ENCODE measurements at regions not wholly inside any gene's neighbourhood (a gene's known extent, or its start where the extent isn't known, plus 50 kb on each side); places are given as distances from the start of the nearest gene placed in this dataset.

- Mint-ChIP-seq H3K4me1 (no peaks in the 10 kb centered on the region), H3K27ac (no peak overlapping the region), H3K4me3 (no peak overlapping the region), H3K36me3 (no peaks in the 10 kb centered on the region), H3K9me3 (peaks cover 0 to 4% (median 0%) of the 10 kb centered on the region in 7 donors), H3K27me3 (peaks cover 14 to 35% (median 24%) of the 10 kb centered on the region in 3 donors)
- ATAC-seq (ENCODE audit: low read depth in 2 of 2) (no peak), DNase-seq (no peak)
Measured at GRCh38 chr5:73267766-73268435, 94.9 kb downstream of the TMEM174 start.

- no peak overlapping the region for H3K27ac Mint-ChIP-seq
- no peak for ATAC-seq (ENCODE audit: low read depth in 2 of 2)
Measured at GRCh38 chr5:73266925-73267765, 94.2 kb downstream of the TMEM174 start.

GRCh38 chr5:73266176-73266738, 93.3 kb downstream of the TMEM174 start:
- peaks cover 0 to 4% (median 0%) of the 10 kb centered on the region in 7 donors for H3K9me3 Mint-ChIP-seq

More at GRCh38 chr5:73266925-73267765, 94.2 kb downstream of the TMEM174 start:
- H3K9me3 Mint-ChIP-seq: peaks cover 0 to 4% (median 0%) of the 10 kb centered on the region in 7 donors
- H3K4me1 Mint-ChIP-seq: no peaks in the 10 kb centered on the region
- DNase-seq: no peak
- no peaks in the 10 kb centered on the region for H3K36me3 Mint-ChIP-seq
- H3K4me3 Mint-ChIP-seq: no peak overlapping the region
- H3K27me3 Mint-ChIP-seq: peaks cover 17 to 41% (median 30%) of the 10 kb centered on the region in 3 donors

GRCh38 chr5:73265641-73266040, 92.6 kb downstream of the TMEM174 start:
- Mint-ChIP-seq H3K27me3 (peaks cover 24 to 41% (median 39%) of the 10 kb centered on the region in 3 donors), H3K4me3 (no peak overlapping the region), H3K4me1 (no peaks in the 10 kb centered on the region), H3K27ac (no peak overlapping the region), H3K9me3 (peaks cover 0 to 4% (median 0%) of the 10 kb centered on the region in 7 donors), H3K36me3 (no peaks in the 10 kb centered on the region)
- ATAC-seq (ENCODE audit: low read depth in 2 of 2) (no peak), DNase-seq (no peak)

More at GRCh38 chr5:73266176-73266738, 93.3 kb downstream of the TMEM174 start:
- Mint-ChIP-seq H3K27me3 (peaks cover 24 to 41% (median 38%) of the 10 kb centered on the region in 3 donors), H3K27ac (no peak overlapping the region), H3K4me1 (no peaks in the 10 kb centered on the region), H3K36me3 (no peaks in the 10 kb centered on the region), H3K4me3 (no peak overlapping the region)
- no peak for ATAC-seq (ENCODE audit: low read depth in 2 of 2)
- DNase-seq: no peak

- Mint-ChIP-seq H3K27ac (no peak overlapping the region), H3K4me1 (no peaks in the 10 kb centered on the region), H3K4me3 (no peak overlapping the region), H3K36me3 (no peaks in the 10 kb centered on the region), H3K27me3 (peaks cover 19 to 41% (median 35%) of the 10 kb centered on the region in 3 donors), H3K9me3 (peaks cover 0 to 2% (median 0%) of the 10 kb centered on the region in 7 donors)
- DNase-seq: no peak
- ATAC-seq (ENCODE audit: low read depth in 2 of 2): no peak
Measured at GRCh38 chr5:73264631-73265030, 91.6 kb downstream of the TMEM174 start.

- Mint-ChIP-seq H3K27me3 (peaks cover 19 to 47% (median 44%) of the 10 kb centered on the region in 3 donors), H3K27ac (no peak overlapping the region)
Measured at GRCh38 chr5:73263001-73263710, 90.2 kb downstream of the TMEM174 start.

GRCh38 chr5:73256862-73257261, 83.9 kb downstream of the TMEM174 start:
- Mint-ChIP-seq H3K4me3 (no peak overlapping the region), H3K27ac (no peak overlapping the region), H3K27me3 (peaks cover 30 to 59% (median 51%) of the 10 kb centered on the region in 3 donors), H3K4me1 (no peaks in the 10 kb centered on the region), H3K36me3 (no peaks in the 10 kb centered on the region), H3K9me3 (peaks cover 0 to 10% (median 4%) of the 10 kb centered on the region in 7 donors)
- DNase-seq (no peak), ATAC-seq (ENCODE audit: low read depth in 2 of 2) (no peak)

More at GRCh38 chr5:73263001-73263710, 90.2 kb downstream of the TMEM174 start:
- no peak for DNase-seq
- Mint-ChIP-seq H3K9me3 (peaks cover 0 to 5% (median 0%) of the 10 kb centered on the region in 7 donors), H3K4me3 (no peak overlapping the region), H3K4me1 (no peaks in the 10 kb centered on the region), H3K36me3 (no peaks in the 10 kb centered on the region)
- no peak for ATAC-seq (ENCODE audit: low read depth in 2 of 2)

GRCh38 chr5:73256462-73256861, 83.5 kb downstream of the TMEM174 start:
- DNase-seq (no peak), ATAC-seq (ENCODE audit: low read depth in 2 of 2) (no peak)
- Mint-ChIP-seq H3K9me3 (peaks cover 0 to 10% (median 4%) of the 10 kb centered on the region in 7 donors), H3K4me1 (no peaks in the 10 kb centered on the region), H3K27ac (no peak overlapping the region), H3K36me3 (no peaks in the 10 kb centered on the region), H3K27me3 (peaks cover 26 to 63% (median 50%) of the 10 kb centered on the region in 3 donors), H3K4me3 (no peak overlapping the region)

- Mint-ChIP-seq H3K27me3 (peaks cover 25 to 67% (median 46%) of the 10 kb centered on the region in 3 donors), H3K36me3 (no peaks in the 10 kb centered on the region), H3K9me3 (peaks cover 0 to 10% (median 4%) of the 10 kb centered on the region in 7 donors), H3K4me1 (no peaks in the 10 kb centered on the region), H3K27ac (no peak overlapping the region), H3K4me3 (no peak overlapping the region)
- ATAC-seq (ENCODE audit: low read depth in 2 of 2) (no peak), DNase-seq (no peak)
Measured at GRCh38 chr5:73256012-73256411, 83.0 kb downstream of the TMEM174 start.

GRCh38 chr5:73254642-73255041, 81.6 kb downstream of the TMEM174 start:
- Mint-ChIP-seq H3K4me1 (no peaks in the 10 kb centered on the region), H3K36me3 (no peaks in the 10 kb centered on the region), H3K27ac (no peak overlapping the region), H3K9me3 (peaks cover 0 to 10% (median 4%) of the 10 kb centered on the region in 7 donors), H3K27me3 (peaks cover 30 to 61% (median 50%) of the 10 kb centered on the region in 3 donors), H3K4me3 (no peak overlapping the region)
- DNase-seq (no peak), ATAC-seq (ENCODE audit: low read depth in 2 of 2) (no peak)

- DNase-seq (no peak), ATAC-seq (ENCODE audit: low read depth in 2 of 2) (no peak)
- Mint-ChIP-seq H3K4me3 (no peak overlapping the region), H3K9me3 (peaks cover 0 to 10% (median 2%) of the 10 kb centered on the region in 7 donors), H3K27ac (no peak overlapping the region), H3K4me1 (no peaks in the 10 kb centered on the region), H3K36me3 (no peaks in the 10 kb centered on the region), H3K27me3 (peaks cover 36 to 55% (median 41%) of the 10 kb centered on the region in 3 donors)
Measured at GRCh38 chr5:73253047-73253660, 80.2 kb downstream of the TMEM174 start.

- DNase-seq (no peak), ATAC-seq (ENCODE audit: low read depth in 2 of 2) (no peak)
- Mint-ChIP-seq H3K4me3 (no peak overlapping the region), H3K27ac (no peak overlapping the region), H3K4me1 (peaks cover 0 to 8% (median 0%) of the 10 kb centered on the region in 3 donors), H3K27me3 (peaks cover 42 to 70% (median 52%) of the 10 kb centered on the region in 3 donors), H3K36me3 (no peaks in the 10 kb centered on the region), H3K9me3 (peaks cover 0 to 3% (median 0%) of the 10 kb centered on the region in 7 donors)
Measured at GRCh38 chr5:73250645-73251044, 77.7 kb downstream of the TMEM174 start.

Measured in naive B cell (primary cell).